ENCODE measurements at regions not wholly inside any gene's neighbourhood (a gene's known extent, or its start where the extent isn't known, plus 50 kb on each side); places are given as distances from the start of the nearest gene placed in this dataset.
"Not testable (repeated sequence)": the region's sequence is repeated elsewhere in the genome, so short reads cannot be mapped to it uniquely, and the experiment has no call there.

DNA sequence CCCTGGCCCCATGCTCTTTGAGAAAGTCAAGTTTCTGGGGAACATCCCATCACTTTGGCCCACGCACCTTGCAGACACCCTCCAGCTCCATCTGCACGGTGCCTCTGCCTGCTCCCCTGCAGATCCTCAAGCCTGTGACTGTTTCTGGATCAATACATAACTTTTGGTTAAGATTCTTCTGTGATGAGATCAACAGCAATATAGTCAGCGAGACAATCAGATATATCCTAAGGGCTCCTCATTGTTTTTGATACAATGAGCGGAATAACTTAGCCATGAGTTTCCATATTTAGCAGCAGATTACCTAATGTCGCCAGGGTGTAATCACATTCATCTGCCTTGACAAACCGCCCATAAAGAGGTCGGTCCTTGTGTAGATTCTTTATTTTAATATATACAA is 109.3 kb upstream of the MTHFD1L start:
- peaks cover 24% of the 10 kb centered on the region for H3K4me1 Mint-ChIP-seq (ENCODE audit: low read depth, unreplicated experiment)
- no peak overlapping the region for H2AFZ ChIP-seq (ENCODE audit: low read depth, low read length)
- FAIRE-seq: no peak
- H4K20me1 ChIP-seq (ENCODE audit: insufficient read depth, low read length): no peaks in the 10 kb centered on the region
- H3K27ac Mint-ChIP-seq (ENCODE audit: unreplicated experiment): no peak overlapping the region
- H3K36me3 Mint-ChIP-seq (ENCODE audit: low read depth, unreplicated experiment): no peaks in the 10 kb centered on the region
- no peaks in the 10 kb centered on the region for H3K9me3 ChIP-seq (ENCODE audit: insufficient read depth, low read depth, low read length)
- H3K27ac ChIP-seq (ENCODE audit: low read depth, low read length): peak overlapping the region; percentile 43
- no peaks in the 10 kb centered on the region for H3K27me3 Mint-ChIP-seq (ENCODE audit: low read depth, unreplicated experiment)
- no peaks in the 10 kb centered on the region for H3K27me3 ChIP-seq (ENCODE audit: insufficient read depth, low read length)
- peak; percentile 65 for DNase-seq (ENCODE audit: low read depth)
- peak overlapping the region; percentile 28 for H3K9ac ChIP-seq (ENCODE audit: low read length)
- peak overlapping the region; percentile 32 for H3K4me2 ChIP-seq (ENCODE audit: low read length)
- peaks cover 10% of the 10 kb centered on the region for H3K79me2 ChIP-seq (ENCODE audit: insufficient read depth, low read length)
- peaks cover 2% of the 10 kb centered on the region for H3K9me3 Mint-ChIP-seq (ENCODE audit: unreplicated experiment)
- no peak for TF ChIP-seq CTCF (IDR thresholded peaks at IDR 0.05; ENCODE audit: insufficient read depth, low read depth, low read length)
- TF ChIP-seq EZH2 (IDR thresholded peaks at IDR 0.05; ENCODE audit: insufficient read depth, low read length): no peak
- H3K4me3 ChIP-seq (ENCODE audit: insufficient read depth, low read depth, low read length): no peak overlapping the region
- no peak overlapping the region for H3K4me3 Mint-ChIP-seq (ENCODE audit: unreplicated experiment)
- H3K36me3 ChIP-seq (ENCODE audit: insufficient read depth, low read length): no peaks in the 10 kb centered on the region
- peaks cover 23% of the 10 kb centered on the region for H3K4me1 ChIP-seq (ENCODE audit: insufficient read depth, low read length)

DNA sequence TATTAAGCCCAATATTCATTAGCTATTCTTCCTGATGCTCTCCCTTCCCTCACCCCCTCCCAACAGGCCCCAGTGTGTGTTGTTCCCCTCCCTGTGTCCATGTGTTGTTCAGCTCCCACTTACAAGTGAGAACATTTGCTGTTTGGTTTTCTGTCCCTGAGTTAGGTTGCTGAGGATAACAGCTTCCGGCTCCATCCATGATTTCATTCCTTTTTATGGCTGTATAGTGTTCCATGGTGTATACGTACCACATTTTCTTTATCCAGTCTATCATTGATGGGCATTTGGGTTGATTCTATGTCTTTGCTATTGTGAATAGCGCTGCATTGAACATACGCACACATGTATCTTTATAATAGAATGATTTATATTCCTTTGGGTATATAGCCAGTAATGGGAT is 107.7 kb upstream of the MTHFD1L start:
- not testable (repeated sequence) for H3K4me2 ChIP-seq (ENCODE audit: low read length); H3K27ac ChIP-seq (ENCODE audit: low read depth, low read length); H3K4me3 ChIP-seq (ENCODE audit: insufficient read depth, low read depth, low read length); H3K36me3 Mint-ChIP-seq (ENCODE audit: low read depth, unreplicated experiment); H3K36me3 ChIP-seq (ENCODE audit: insufficient read depth, low read length); H3K27ac Mint-ChIP-seq (ENCODE audit: unreplicated experiment); DNase-seq (ENCODE audit: low read depth); FAIRE-seq; H2AFZ ChIP-seq (ENCODE audit: low read depth, low read length); H3K27me3 Mint-ChIP-seq (ENCODE audit: low read depth, unreplicated experiment); H3K27me3 ChIP-seq (ENCODE audit: insufficient read depth, low read length); H3K9ac ChIP-seq (ENCODE audit: low read length); H3K9me3 Mint-ChIP-seq (ENCODE audit: unreplicated experiment); H3K4me3 Mint-ChIP-seq (ENCODE audit: unreplicated experiment); H4K20me1 ChIP-seq (ENCODE audit: insufficient read depth, low read length); H3K9me3 ChIP-seq (ENCODE audit: insufficient read depth, low read depth, low read length)
- H3K4me1 Mint-ChIP-seq (ENCODE audit: low read depth, unreplicated experiment): peaks cover 21% of the 10 kb centered on the region
- peaks cover 10% of the 10 kb centered on the region for H3K79me2 ChIP-seq (ENCODE audit: insufficient read depth, low read length)
- H3K4me1 ChIP-seq (ENCODE audit: insufficient read depth, low read length): peaks cover 18% of the 10 kb centered on the region

DNA sequence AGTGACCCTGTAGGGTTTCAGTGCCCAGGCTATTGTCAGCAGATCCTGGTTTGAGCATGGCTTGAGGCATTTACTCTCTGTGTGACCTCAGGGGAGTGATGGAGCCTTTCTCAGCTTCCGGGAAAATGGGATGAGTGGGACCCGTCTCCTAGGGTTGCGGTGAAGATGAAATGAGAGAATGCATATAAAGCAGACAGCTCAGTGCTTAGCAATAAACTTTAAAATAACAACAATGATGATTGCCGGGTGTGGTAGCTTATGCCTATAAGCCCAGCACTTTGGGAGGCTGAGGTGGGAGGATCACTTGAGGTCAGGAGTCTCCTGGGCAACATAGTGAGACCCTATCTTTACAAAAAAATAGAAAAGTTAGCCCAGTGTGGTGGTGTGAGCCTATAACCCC is 106.0 kb upstream of the MTHFD1L start:
- Mint-ChIP-seq H3K9me3 (ENCODE audit: unreplicated experiment) (peaks cover 2% of the 10 kb centered on the region), H3K4me3 (ENCODE audit: unreplicated experiment) (no peak overlapping the region), H3K36me3 (ENCODE audit: low read depth, unreplicated experiment) (no peaks in the 10 kb centered on the region), H3K27me3 (ENCODE audit: low read depth, unreplicated experiment) (no peaks in the 10 kb centered on the region), H3K27ac (ENCODE audit: unreplicated experiment) (no peak overlapping the region), H3K4me1 (ENCODE audit: low read depth, unreplicated experiment) (peaks cover 11% of the 10 kb centered on the region)
- FAIRE-seq: no peak
- H4K20me1 ChIP-seq (ENCODE audit: insufficient read depth, low read length): no peaks in the 10 kb centered on the region
- H3K4me1 ChIP-seq (ENCODE audit: insufficient read depth, low read length): peaks cover 9% of the 10 kb centered on the region
- H3K79me2 ChIP-seq (ENCODE audit: insufficient read depth, low read length): peaks cover 13% of the 10 kb centered on the region
- H3K27ac ChIP-seq (ENCODE audit: low read depth, low read length): peak overlapping the region; percentile 30
- H3K36me3 ChIP-seq (ENCODE audit: insufficient read depth, low read length): no peaks in the 10 kb centered on the region
- no peaks in the 10 kb centered on the region for H3K9me3 ChIP-seq (ENCODE audit: insufficient read depth, low read depth, low read length)
- DNase-seq (ENCODE audit: low read depth): peak; percentile 41
- H2AFZ ChIP-seq (ENCODE audit: low read depth, low read length): no peak overlapping the region
- TF ChIP-seq CTCF (IDR thresholded peaks at IDR 0.05; ENCODE audit: insufficient read depth, low read depth, low read length): no peak
- no peak for TF ChIP-seq EZH2 (IDR thresholded peaks at IDR 0.05; ENCODE audit: insufficient read depth, low read length)
- H3K9ac ChIP-seq (ENCODE audit: low read length): no peak overlapping the region
- no peak overlapping the region for H3K4me3 ChIP-seq (ENCODE audit: insufficient read depth, low read depth, low read length)
- H3K4me2 ChIP-seq (ENCODE audit: low read length): no peak overlapping the region
- H3K27me3 ChIP-seq (ENCODE audit: insufficient read depth, low read length): no peaks in the 10 kb centered on the region
